ENCODE measurements at regions not wholly inside any gene's neighbourhood (a gene's known extent, or its start where the extent isn't known, plus 50 kb on each side); places are given as distances from the start of the nearest gene placed in this dataset.

GRCh38 chr6:23016696-23017095 lies 447.3 kb downstream of the HDGFL1 start:
- Histone ChIP-seq H3K36me3 (ENCODE audit: insufficient read depth, low read length) (no peaks in the 10 kb centered on the region), H3K27ac (peak overlapping the region; percentile 15; the same call in 1 of the 2 replicates), H3K9ac (ENCODE audit: insufficient read length) (no peak overlapping the region), H3K9me3 (ENCODE audit: low read depth, low read length) (no peaks in the 10 kb centered on the region), H3K4me3 (peak overlapping the region; percentile 18; the same call in 1 of the 2 replicates)
- DNase-seq (ENCODE audit: low read depth, low spot score), result peak; percentile 53
- TF ChIP-seq EZH2 (IDR thresholded peaks at IDR 0.05) (no peak), POLR2AphosphoS5 (IDR thresholded peaks at IDR 0.05; ENCODE audit: borderline replicate concordance, low read depth, low read length) (no peak), FOXP2 (optimal IDR thresholded peaks at IDR 0.05; ENCODE audit: control extremely low read depth, extremely low read length, insufficient read depth) (no peak)

- Histone ChIP-seq H3K9me3 (ENCODE audit: low read depth, low read length) (no peaks in the 10 kb centered on the region), H3K9ac (ENCODE audit: insufficient read length) (no peak overlapping the region), H3K4me3 (no peak overlapping the region), H3K27ac (no peak overlapping the region), H3K36me3 (ENCODE audit: insufficient read depth, low read length) (no peaks in the 10 kb centered on the region)
- TF ChIP-seq FOXP2 (optimal IDR thresholded peaks at IDR 0.05; ENCODE audit: control extremely low read depth, extremely low read length, insufficient read depth), result no peak
- no peak for TF ChIP-seq POLR2AphosphoS5 (IDR thresholded peaks at IDR 0.05; ENCODE audit: borderline replicate concordance, low read depth, low read length)
- no peak for TF ChIP-seq EZH2 (IDR thresholded peaks at IDR 0.05)
- no peak for DNase-seq (ENCODE audit: low read depth, low spot score)
These were observed 452.1 kb downstream of the HDGFL1 start for GRCh38 chr6:23021487-23021886.

GRCh38 chr6:23027281-23027680 lies 457.9 kb downstream of the HDGFL1 start:
- no peak overlapping the region for H3K27ac ChIP-seq
- no peak overlapping the region for H3K9ac ChIP-seq (ENCODE audit: insufficient read length)
- no peaks in the 10 kb centered on the region for H3K9me3 ChIP-seq (ENCODE audit: low read depth, low read length)
- TF ChIP-seq FOXP2 (optimal IDR thresholded peaks at IDR 0.05; ENCODE audit: control extremely low read depth, extremely low read length, insufficient read depth) (no peak), POLR2AphosphoS5 (IDR thresholded peaks at IDR 0.05; ENCODE audit: borderline replicate concordance, low read depth, low read length) (no peak), EZH2 (IDR thresholded peaks at IDR 0.05) (no peak)
- H3K4me3 ChIP-seq, result no peak overlapping the region
- no peaks in the 10 kb centered on the region for H3K36me3 ChIP-seq (ENCODE audit: insufficient read depth, low read length)
- no peak for DNase-seq (ENCODE audit: low read depth, low spot score)

GRCh38 chr6:23031986-23032385 lies 462.6 kb downstream of the HDGFL1 start:
- no peak for TF ChIP-seq FOXP2 (optimal IDR thresholded peaks at IDR 0.05; ENCODE audit: control extremely low read depth, extremely low read length, insufficient read depth)
- TF ChIP-seq EZH2 (IDR thresholded peaks at IDR 0.05), result no peak
- no peak for TF ChIP-seq POLR2AphosphoS5 (IDR thresholded peaks at IDR 0.05; ENCODE audit: borderline replicate concordance, low read depth, low read length)
- Histone ChIP-seq H3K36me3 (ENCODE audit: insufficient read depth, low read length) (no peaks in the 10 kb centered on the region), H3K27ac (no peak overlapping the region), H3K4me3 (no peak overlapping the region), H3K9ac (ENCODE audit: insufficient read length) (no peak overlapping the region), H3K9me3 (ENCODE audit: low read depth, low read length) (no peaks in the 10 kb centered on the region)
- no peak for DNase-seq (ENCODE audit: low read depth, low spot score)

- Histone ChIP-seq H3K36me3 (ENCODE audit: insufficient read depth, low read length) (no peaks in the 10 kb centered on the region), H3K9me3 (ENCODE audit: low read depth, low read length) (no peaks in the 10 kb centered on the region)
- TF ChIP-seq POLR2AphosphoS5 (IDR thresholded peaks at IDR 0.05; ENCODE audit: borderline replicate concordance, low read depth, low read length) (no peak), FOXP2 (optimal IDR thresholded peaks at IDR 0.05; ENCODE audit: control extremely low read depth, extremely low read length, insufficient read depth) (no peak), EZH2 (IDR thresholded peaks at IDR 0.05) (no peak)
These were observed 465.6 kb downstream of the HDGFL1 start for GRCh38 chr6:23034926-23035325.

GRCh38 chr6:23036406-23036983 lies 467.1 kb downstream of the HDGFL1 start:
- no peaks in the 10 kb centered on the region for H3K9me3 ChIP-seq (ENCODE audit: low read depth, low read length)
- DNase-seq (ENCODE audit: low read depth, low spot score), result no peak
- H3K27ac ChIP-seq, result no peak overlapping the region
- no peak overlapping the region for H3K4me3 ChIP-seq
- no peaks in the 10 kb centered on the region for H3K36me3 ChIP-seq (ENCODE audit: insufficient read depth, low read length)
- TF ChIP-seq EZH2 (IDR thresholded peaks at IDR 0.05), result no peak
- TF ChIP-seq POLR2AphosphoS5 (IDR thresholded peaks at IDR 0.05; ENCODE audit: borderline replicate concordance, low read depth, low read length), result no peak
- no peak for TF ChIP-seq FOXP2 (optimal IDR thresholded peaks at IDR 0.05; ENCODE audit: control extremely low read depth, extremely low read length, insufficient read depth)
- no peak overlapping the region for H3K9ac ChIP-seq (ENCODE audit: insufficient read length)

More at GRCh38 chr6:23034926-23035325, 465.6 kb downstream of the HDGFL1 start:
- no peak overlapping the region for H3K4me3 ChIP-seq
- no peak overlapping the region for H3K27ac ChIP-seq
- H3K9ac ChIP-seq (ENCODE audit: insufficient read length), result no peak overlapping the region
- DNase-seq (ENCODE audit: low read depth, low spot score), result no peak

- Histone ChIP-seq H3K9me3 (ENCODE audit: low read depth, low read length) (no peaks in the 10 kb centered on the region), H3K36me3 (ENCODE audit: insufficient read depth, low read length) (no peaks in the 10 kb centered on the region), H3K4me3 (no peak overlapping the region), H3K9ac (ENCODE audit: insufficient read length) (no peak overlapping the region), H3K27ac (no peak overlapping the region)
- no peak for DNase-seq (ENCODE audit: low read depth, low spot score)
- no peak for TF ChIP-seq FOXP2 (optimal IDR thresholded peaks at IDR 0.05; ENCODE audit: control extremely low read depth, extremely low read length, insufficient read depth)
These were observed 471.5 kb downstream of the HDGFL1 start for GRCh38 chr6:23040899-23041298.

GRCh38 chr6:23045280-23045679 lies 475.9 kb downstream of the HDGFL1 start:
- no peaks in the 10 kb centered on the region for H3K36me3 ChIP-seq (ENCODE audit: insufficient read depth, low read length)
- TF ChIP-seq EZH2 (IDR thresholded peaks at IDR 0.05) (no peak), POLR2AphosphoS5 (IDR thresholded peaks at IDR 0.05; ENCODE audit: borderline replicate concordance, low read depth, low read length) (no peak), FOXP2 (optimal IDR thresholded peaks at IDR 0.05; ENCODE audit: control extremely low read depth, extremely low read length, insufficient read depth) (no peak)
- no peak for DNase-seq (ENCODE audit: low read depth, low spot score)
- H3K9ac ChIP-seq (ENCODE audit: insufficient read length), result no peak overlapping the region
- no peak overlapping the region for H3K27ac ChIP-seq
- H3K9me3 ChIP-seq (ENCODE audit: low read depth, low read length), result no peaks in the 10 kb centered on the region
- no peak overlapping the region for H3K4me3 ChIP-seq

GRCh38 chr6:23055523-23055922 lies 486.2 kb downstream of the HDGFL1 start:
- Histone ChIP-seq H3K4me3 (no peak overlapping the region), H3K9me3 (ENCODE audit: low read depth, low read length) (no peaks in the 10 kb centered on the region), H3K27ac (no peak overlapping the region), H3K9ac (ENCODE audit: insufficient read length) (no peak overlapping the region), H3K36me3 (ENCODE audit: insufficient read depth, low read length) (no peaks in the 10 kb centered on the region)
- no peak for TF ChIP-seq FOXP2 (optimal IDR thresholded peaks at IDR 0.05; ENCODE audit: control extremely low read depth, extremely low read length, insufficient read depth)
- no peak for TF ChIP-seq EZH2 (IDR thresholded peaks at IDR 0.05)
- TF ChIP-seq POLR2AphosphoS5 (IDR thresholded peaks at IDR 0.05; ENCODE audit: borderline replicate concordance, low read depth, low read length), result no peak
- no peak for DNase-seq (ENCODE audit: low read depth, low spot score)
